Memory B cell (primary cell): ENCODE measurements at regions not wholly inside any gene's neighbourhood (a gene's known extent, or its start where the extent isn't known, plus 50 kb on each side); places are given as distances from the start of the nearest gene placed in this dataset.

Experiments used
- ATAC-seq: fragments of 150-1000 bp; cut with Tn5 transposase; 2 replicates; pipeline ENCODE4 v1.10.0; 2021; ENCODE audit warnings: low read depth, mild to moderate bottlenecking, moderate library complexity
- DNase-seq, 2 donors: peaks; one replicate each; pipeline ENCODE4 v3.0.0; 2022; ENCODE audit warnings: low spot score in 2 of 2
- H3K27ac Mint-ChIP-seq: one replicate; pipeline ENCODE4 v1.8.0; 2022; ENCODE audit warnings: mild to moderate bottlenecking, moderate library complexity, mixed read lengths
- H3K27me3 Mint-ChIP-seq: one replicate; pipeline ENCODE4 v1.8.0; 2022; ENCODE audit warnings: mixed read lengths
- H3K36me3 Mint-ChIP-seq: one replicate; pipeline ENCODE4 v1.8.0; 2022; ENCODE audit warnings: mild to moderate bottlenecking, mixed read lengths
- H3K4me1 Mint-ChIP-seq: one replicate; pipeline ENCODE4 v1.8.0; 2022; ENCODE audit warnings: mixed read lengths
- H3K4me3 Mint-ChIP-seq: one replicate; pipeline ENCODE4 v1.8.0; 2022; ENCODE audit warnings: mild to moderate bottlenecking, moderate library complexity, mixed read lengths
- H3K9me3 Mint-ChIP-seq: one replicate; pipeline ENCODE4 v1.8.0; 2022; ENCODE audit warnings: mixed read lengths

DNA sequence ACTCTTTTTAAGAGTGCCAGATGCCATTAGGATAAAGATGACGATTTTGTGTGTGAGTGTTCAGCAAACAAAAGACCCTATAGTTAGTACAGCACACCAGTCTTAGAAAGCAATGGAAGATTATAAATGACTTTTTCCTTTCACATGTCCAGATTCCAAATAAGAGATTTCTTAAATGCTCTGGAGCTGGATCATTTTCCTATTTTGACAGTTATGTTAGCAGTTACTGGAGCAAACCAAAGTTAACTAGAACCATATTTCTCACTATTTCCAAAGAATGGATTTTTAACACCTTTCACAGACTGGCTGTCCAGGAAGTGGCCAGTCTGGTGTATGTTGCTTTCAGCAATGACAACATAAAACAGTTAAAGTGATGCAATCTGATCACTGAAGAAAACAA is 905.8 kb upstream of the ADGRL2 start:
- H3K9me3 Mint-ChIP-seq: no peaks in the 10 kb centered on the region
- H3K36me3 Mint-ChIP-seq: no peaks in the 10 kb centered on the region
- H3K27me3 Mint-ChIP-seq: no peaks in the 10 kb centered on the region
- DNase-seq (no peak), ATAC-seq (no peak)
- peaks cover 5% of the 10 kb centered on the region for H3K4me1 Mint-ChIP-seq
- no peak overlapping the region for H3K27ac Mint-ChIP-seq
- H3K4me3 Mint-ChIP-seq: no peak overlapping the region

- Mint-ChIP-seq H3K9me3 (no peaks in the 10 kb centered on the region), H3K27me3 (no peaks in the 10 kb centered on the region), H3K36me3 (no peaks in the 10 kb centered on the region), H3K4me3 (no peak overlapping the region), H3K4me1 (peaks cover 5% of the 10 kb centered on the region), H3K27ac (no peak overlapping the region)
- DNase-seq (no peak), ATAC-seq (no peak)
Observed at GRCh38 chr1:80893115-80893514, 907.6 kb upstream of the ADGRL2 start.

GRCh38 chr1:80892539-80892938 is 908.2 kb upstream of the ADGRL2 start:
- ATAC-seq (no peak), DNase-seq (no peak)
- H3K9me3 Mint-ChIP-seq: no peaks in the 10 kb centered on the region
- no peaks in the 10 kb centered on the region for H3K36me3 Mint-ChIP-seq
- H3K27me3 Mint-ChIP-seq: no peaks in the 10 kb centered on the region
- H3K27ac Mint-ChIP-seq: no peak overlapping the region
- peaks cover 5% of the 10 kb centered on the region for H3K4me1 Mint-ChIP-seq
- H3K4me3 Mint-ChIP-seq: no peak overlapping the region

- Mint-ChIP-seq H3K27ac (no peak overlapping the region), H3K4me3 (no peak overlapping the region), H3K4me1 (peaks cover 5% of the 10 kb centered on the region), H3K36me3 (no peaks in the 10 kb centered on the region), H3K27me3 (no peaks in the 10 kb centered on the region), H3K9me3 (no peaks in the 10 kb centered on the region)
- DNase-seq (no peak), ATAC-seq (no peak)
Observed at GRCh38 chr1:80891871-80892270, 908.9 kb upstream of the ADGRL2 start.

- no peaks in the 10 kb centered on the region for H3K4me1 Mint-ChIP-seq
- no peaks in the 10 kb centered on the region for H3K27me3 Mint-ChIP-seq
- no peak for ATAC-seq
- H3K4me3 Mint-ChIP-seq: no peak overlapping the region
- no peaks in the 10 kb centered on the region for H3K9me3 Mint-ChIP-seq
- H3K27ac Mint-ChIP-seq: no peak overlapping the region
- H3K36me3 Mint-ChIP-seq: no peaks in the 10 kb centered on the region
- DNase-seq: no peak
Observed at GRCh38 chr1:80882553-80882952, 918.2 kb upstream of the ADGRL2 start.

- Mint-ChIP-seq H3K9me3 (no peaks in the 10 kb centered on the region), H3K27me3 (no peaks in the 10 kb centered on the region), H3K36me3 (no peaks in the 10 kb centered on the region), H3K4me3 (no peak overlapping the region), H3K27ac (no peak overlapping the region), H3K4me1 (no peaks in the 10 kb centered on the region)
- DNase-seq (no peak), ATAC-seq (no peak)
Observed at GRCh38 chr1:80878343-80878742, 922.4 kb upstream of the ADGRL2 start.

- no peaks in the 10 kb centered on the region for H3K27me3 Mint-ChIP-seq
- ATAC-seq: no peak
Observed at GRCh38 chr1:80876035-80876434, 924.7 kb upstream of the ADGRL2 start.

GRCh38 chr1:80869299-80869698 is 931.4 kb upstream of the ADGRL2 start:
- Mint-ChIP-seq H3K9me3 (no peaks in the 10 kb centered on the region), H3K27me3 (no peaks in the 10 kb centered on the region), H3K36me3 (no peaks in the 10 kb centered on the region), H3K4me1 (no peaks in the 10 kb centered on the region), H3K4me3 (no peak overlapping the region), H3K27ac (no peak overlapping the region)
- ATAC-seq (no peak), DNase-seq (no peak)

More at GRCh38 chr1:80876035-80876434, 924.7 kb upstream of the ADGRL2 start:
- no peak for DNase-seq
- Mint-ChIP-seq H3K36me3 (no peaks in the 10 kb centered on the region), H3K4me3 (no peak overlapping the region), H3K4me1 (no peaks in the 10 kb centered on the region), H3K27ac (no peak overlapping the region), H3K9me3 (no peaks in the 10 kb centered on the region)

GRCh38 chr1:80847904-80848303 is 952.8 kb upstream of the ADGRL2 start:
- Mint-ChIP-seq H3K4me3 (no peak overlapping the region), H3K4me1 (no peaks in the 10 kb centered on the region), H3K9me3 (no peaks in the 10 kb centered on the region), H3K27me3 (no peaks in the 10 kb centered on the region), H3K27ac (no peak overlapping the region), H3K36me3 (no peaks in the 10 kb centered on the region)
- ATAC-seq (no peak), DNase-seq (no peak)

DNA sequence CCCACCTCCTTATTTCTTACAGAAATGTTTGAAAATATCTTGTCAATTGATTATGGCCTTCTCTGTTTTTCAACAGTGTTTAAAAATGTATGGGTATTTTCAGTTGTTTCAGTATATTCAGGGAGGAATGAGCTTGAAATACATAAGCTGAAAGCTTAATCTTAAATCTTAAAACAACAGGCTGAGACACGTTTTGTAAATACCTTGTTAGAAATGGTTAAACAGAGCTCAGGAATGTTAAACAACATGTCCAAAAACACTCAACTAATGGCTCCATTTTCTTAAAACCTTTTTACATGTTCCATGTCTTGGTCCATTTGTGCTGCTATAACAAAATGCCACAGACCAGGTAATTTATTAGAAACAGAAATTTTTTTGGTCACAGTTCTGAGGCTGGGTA is 953.8 kb upstream of the ADGRL2 start:
- Mint-ChIP-seq H3K36me3 (no peaks in the 10 kb centered on the region), H3K27me3 (no peaks in the 10 kb centered on the region), H3K4me3 (no peak overlapping the region), H3K4me1 (no peaks in the 10 kb centered on the region), H3K27ac (no peak overlapping the region), H3K9me3 (no peaks in the 10 kb centered on the region)
- DNase-seq: no peak
- no peak for ATAC-seq

DNA sequence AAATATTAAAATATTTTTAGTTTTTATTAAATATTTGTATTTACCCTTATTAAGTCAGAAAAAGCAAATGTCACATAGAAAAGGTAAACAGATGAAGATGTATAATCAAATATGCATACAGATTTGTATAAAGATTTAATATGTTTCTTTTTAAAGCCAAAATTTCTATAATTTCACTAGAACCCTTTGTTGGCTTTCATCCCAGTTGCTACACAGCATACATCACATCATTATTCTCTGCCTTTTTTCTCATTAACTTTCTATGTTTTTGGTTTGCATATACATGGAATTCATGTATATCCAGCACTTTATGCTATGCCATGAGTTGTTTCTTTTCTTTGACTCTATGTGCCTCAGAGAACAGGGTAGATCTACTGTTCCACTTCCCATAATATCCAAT is 957.9 kb upstream of the ADGRL2 start:
- Mint-ChIP-seq H3K27ac (no peak overlapping the region), H3K9me3 (peaks cover 10% of the 10 kb centered on the region), H3K36me3 (no peaks in the 10 kb centered on the region), H3K27me3 (no peaks in the 10 kb centered on the region), H3K4me1 (no peaks in the 10 kb centered on the region), H3K4me3 (no peak overlapping the region)
- ATAC-seq: no peak
- no peak for DNase-seq

GRCh38 chr1:80841261-80841660 is 959.5 kb upstream of the ADGRL2 start:
- Mint-ChIP-seq H3K4me1 (no peaks in the 10 kb centered on the region), H3K27ac (no peak overlapping the region), H3K9me3 (peaks cover 10% of the 10 kb centered on the region), H3K27me3 (no peaks in the 10 kb centered on the region), H3K4me3 (no peak overlapping the region), H3K36me3 (no peaks in the 10 kb centered on the region)
- no peak for ATAC-seq
- DNase-seq: no peak

GRCh38 chr1:80837066-80837465 is 963.7 kb upstream of the ADGRL2 start:
- Mint-ChIP-seq H3K27ac (no peak overlapping the region), H3K36me3 (no peaks in the 10 kb centered on the region), H3K9me3 (peaks cover 10% of the 10 kb centered on the region), H3K4me3 (no peak overlapping the region), H3K4me1 (no peaks in the 10 kb centered on the region), H3K27me3 (no peaks in the 10 kb centered on the region)
- no peak for DNase-seq
- ATAC-seq: no peak

DNA sequence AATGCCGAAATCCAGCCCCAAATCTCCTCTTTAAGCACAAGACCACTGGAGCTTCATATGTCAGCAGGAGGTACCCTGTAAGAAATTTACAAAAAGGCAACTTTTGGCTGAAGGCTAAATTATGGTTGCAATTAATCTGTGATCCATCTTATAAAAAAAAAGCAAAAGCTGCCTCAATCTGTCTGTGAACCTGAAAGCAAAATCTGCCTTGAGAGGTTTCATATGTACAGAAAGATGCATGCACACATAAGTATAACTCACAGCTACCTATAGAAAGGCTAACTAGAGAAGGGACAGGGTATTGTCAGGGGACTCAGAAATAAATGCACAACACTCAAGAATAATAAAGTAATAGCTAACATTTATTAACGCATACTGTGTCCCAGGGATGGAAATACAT is 964.2 kb upstream of the ADGRL2 start:
- Mint-ChIP-seq H3K9me3 (peaks cover 7% of the 10 kb centered on the region), H3K27me3 (no peaks in the 10 kb centered on the region), H3K4me1 (no peaks in the 10 kb centered on the region), H3K4me3 (no peak overlapping the region), H3K36me3 (no peaks in the 10 kb centered on the region), H3K27ac (no peak overlapping the region)
- DNase-seq (no peak), ATAC-seq (no peak)

GRCh38 chr1:80827666-80828065 is 973.1 kb upstream of the ADGRL2 start:
- H3K4me1 Mint-ChIP-seq: no peaks in the 10 kb centered on the region
- H3K9me3 Mint-ChIP-seq: no peaks in the 10 kb centered on the region
- no peak overlapping the region for H3K4me3 Mint-ChIP-seq
- no peaks in the 10 kb centered on the region for H3K27me3 Mint-ChIP-seq
- no peak overlapping the region for H3K27ac Mint-ChIP-seq
- H3K36me3 Mint-ChIP-seq: no peaks in the 10 kb centered on the region
- no peak for DNase-seq
- no peak for ATAC-seq

DNA sequence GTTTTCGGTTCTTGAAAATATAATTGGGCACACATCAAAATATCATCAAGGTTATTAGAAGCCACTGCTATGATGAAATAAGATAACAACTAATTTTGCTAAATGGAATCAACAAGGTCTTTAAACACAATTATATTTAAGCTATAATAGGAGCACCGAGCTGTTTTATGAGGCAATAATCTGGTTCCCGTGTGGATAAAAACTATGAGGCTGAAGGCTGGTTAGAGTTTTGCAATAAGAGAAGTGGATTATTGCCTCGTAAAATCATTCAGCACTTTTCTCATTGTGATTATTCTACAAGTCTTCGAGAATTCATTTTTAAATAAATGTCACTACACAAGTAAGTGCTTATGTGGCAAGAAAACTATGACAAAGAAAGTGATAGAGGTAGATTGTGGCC is 975.7 kb upstream of the ADGRL2 start:
- ATAC-seq: no peak
- Mint-ChIP-seq H3K36me3 (no peaks in the 10 kb centered on the region), H3K27me3 (no peaks in the 10 kb centered on the region), H3K4me3 (no peak overlapping the region), H3K4me1 (no peaks in the 10 kb centered on the region), H3K27ac (no peak overlapping the region), H3K9me3 (no peaks in the 10 kb centered on the region)
- DNase-seq: no peak
